GM23248 (cell line): ENCODE measurements at regions not wholly inside any gene's neighbourhood (a gene's known extent, or its start where the extent isn't known, plus 50 kb on each side); places are given as distances from the start of the nearest gene placed in this dataset.

Experiments used
- DNase-seq: peaks from one replicate; pipeline ENCODE4 v3.0.0-alpha.2; 2015
- H2AFZ ChIP-seq: fragments of 200-600 bp; sonication (generic); 2 replicates; pipeline ENCODE4 v1.6.1; 2016; ENCODE audit warnings: antibody characterized with exemption
- H3F3A ChIP-seq: fragments of 200-600 bp; sonication (generic); 2 replicates; pipeline ENCODE4 v1.6.1; 2016; ENCODE audit warnings: mild to moderate bottlenecking, antibody characterized with exemption, mixed run types; ENCODE audit not compliant: insufficient read depth
- H3K27ac ChIP-seq: fragments of 200-600 bp; sonication (generic); 2 replicates; pipeline ENCODE4 v1.5.1; 2016; ENCODE audit warnings: mild to moderate bottlenecking
- H3K27me3 ChIP-seq: fragments of 200-600 bp; sonication (generic); replicated peaks from 2 replicates; pipeline ENCODE4 v1.6.1; 2016; ENCODE audit warnings: mild to moderate bottlenecking; ENCODE audit not compliant: insufficient read depth
- H3K36me3 ChIP-seq: fragments of 200-600 bp; sonication (generic); 2 replicates; pipeline ENCODE4 v1.6.1; 2016; ENCODE audit warnings: low read depth, mild to moderate bottlenecking
- H3K4me1 ChIP-seq: fragments of 200-600 bp; sonication (generic); 2 replicates; pipeline ENCODE4 v1.6.1; 2016; ENCODE audit warnings: mild to moderate bottlenecking; ENCODE audit not compliant: insufficient read depth
- H3K4me2 ChIP-seq: fragments of 200-600 bp; sonication (generic); one replicate; pipeline ENCODE4 v1.6.1; 2016; ENCODE audit warnings: mild to moderate bottlenecking; ENCODE audit not compliant: unreplicated experiment
- H3K4me3 ChIP-seq: fragments of 200-600 bp; sonication (generic); 2 replicates; pipeline ENCODE4 v1.5.1; 2016; ENCODE audit warnings: mild to moderate bottlenecking
- H3K79me2 ChIP-seq: fragments of 200-600 bp; sonication (generic); 2 replicates; pipeline ENCODE4 v1.6.1; 2016; ENCODE audit warnings: mild to moderate bottlenecking; ENCODE audit not compliant: insufficient read depth
- H3K9ac ChIP-seq: fragments of 200-600 bp; sonication (generic); 2 replicates; pipeline ENCODE4 v1.6.1; 2016; ENCODE audit warnings: mild to moderate bottlenecking
- H3K9me2 ChIP-seq: fragments of 200-600 bp; sonication (generic); 2 replicates; pipeline ENCODE4 v1.6.1; 2016; ENCODE audit warnings: mixed run types, mild to moderate bottlenecking, moderate library complexity; ENCODE audit not compliant: insufficient read depth
- H3K9me3 ChIP-seq: fragments of 200-600 bp; sonication (generic); one replicate; pipeline ENCODE4 v1.6.1; 2017; ENCODE audit warnings: low read depth
- H4K20me1 ChIP-seq: fragments of 200-600 bp; sonication (generic); 2 replicates; pipeline ENCODE4 v1.6.0; 2016; ENCODE audit not compliant: insufficient read depth
- EZH2 ChIP-seq: fragments of 200-600 bp; sonication (generic); IDR thresholded peaks from 2 replicates; pipeline ENCODE4 v1.6.1; 2018; ENCODE audit warnings: antibody characterized with exemption, mild to moderate bottlenecking; ENCODE audit not compliant: insufficient read depth, poor library complexity, severe bottlenecking
- EZH2phosphoT487 ChIP-seq: fragments of 200-600 bp; sonication (generic); IDR thresholded peaks from 2 replicates; pipeline ENCODE4 v1.6.1; 2018; ENCODE audit warnings: antibody characterized with exemption, moderate library complexity, mild to moderate bottlenecking, low read depth; ENCODE audit not compliant: insufficient read depth
- WGBS, 2 experiments: methylation state at CpG; one replicate each; pipeline ENCODE4 v1.1.6; 2015 to 2017; ENCODE audit warnings: low lambda C conversion rate in 2 of 2, low coverage in 1 of 2; ENCODE audit errors: missing lambda C conversion rate in 2 of 2; 5-methylcytosine and 5-hydroxymethylcytosine counted together
- in situ Hi-C: fragments of 300-500 bp; cut with MboI; formaldehyde crosslinking; loops from 2 replicates; pipeline ENCODE4 v1.15.0; 2020

DNA sequence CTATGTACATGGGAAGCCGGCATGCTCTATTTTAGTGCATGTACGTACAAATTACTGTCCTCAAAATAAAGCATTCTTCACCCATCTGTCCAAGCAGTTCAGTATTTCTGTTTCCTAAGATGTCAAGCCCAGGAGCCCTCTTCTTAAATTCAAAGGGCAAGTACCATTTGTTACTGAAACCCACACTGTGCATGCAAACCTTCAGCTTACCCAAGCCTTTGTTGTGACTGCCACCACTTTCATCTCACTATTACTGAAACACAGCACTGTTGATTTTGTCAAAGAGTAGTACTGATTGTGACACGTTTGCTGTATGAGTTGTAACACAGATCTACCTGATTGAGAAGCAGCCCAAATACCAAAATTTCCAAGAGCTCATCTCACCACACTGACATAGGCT, 390.4 kb upstream of the IZUMO3 start:
- WGBS, 2 experiments, result 27 to 30% methylated on average over 3 of the region's 3 CpGs
- in situ Hi-C loops, result no loop called here
- TF ChIP-seq EZH2 (no peak), EZH2phosphoT487 (no peak)

DNA sequence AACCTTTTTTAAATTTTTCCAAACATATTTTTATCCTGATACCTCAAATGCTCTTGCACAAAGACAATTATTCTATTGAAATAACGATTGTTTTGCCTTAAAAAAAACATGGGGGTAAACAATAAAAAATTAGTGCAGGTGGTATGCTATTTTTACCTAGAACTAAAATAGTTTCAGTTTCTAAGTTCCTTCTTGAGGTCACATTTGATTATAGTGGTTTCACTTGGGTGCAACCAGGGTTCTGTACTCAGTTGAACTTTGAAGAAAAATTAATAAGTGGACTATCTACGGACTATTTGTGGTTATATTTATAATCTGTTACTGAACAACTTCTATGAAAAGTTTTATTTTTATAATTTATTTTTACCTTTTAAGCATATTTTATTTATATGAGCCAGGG, 387.1 kb upstream of the IZUMO3 start:
- Histone ChIP-seq H3K4me1 (no peaks in the 10 kb centered on the region), H3K27ac (no peak overlapping the region), H3K79me2 (no peaks in the 10 kb centered on the region), H3K4me3 (no peak overlapping the region), H3K36me3 (no peaks in the 10 kb centered on the region), H2AFZ (no peak overlapping the region), H3K27me3 (no peaks in the 10 kb centered on the region), H3F3A (no peaks in the 10 kb centered on the region), H3K9me3 (no peaks in the 10 kb centered on the region), H3K9ac (no peak overlapping the region), H4K20me1 (no peaks in the 10 kb centered on the region), H3K9me2 (no peaks in the 10 kb centered on the region), H3K4me2 (no peak overlapping the region)
- whole genome bisulfite sequencing, 2 experiments, result 9 to 12% methylated on average over 2 of the region's 2 CpGs
- DNase-seq, result no peak
- TF ChIP-seq EZH2phosphoT487 (no peak), EZH2 (no peak)
- in situ Hi-C loops, result no loop called here

More for the DNA sequence above, 390.4 kb upstream of the IZUMO3 start:
- Histone ChIP-seq H3K4me2 (no peak overlapping the region), H3F3A (no peaks in the 10 kb centered on the region), H3K79me2 (no peaks in the 10 kb centered on the region), H3K4me1 (no peaks in the 10 kb centered on the region), H2AFZ (no peak overlapping the region), H3K27ac (no peak overlapping the region), H3K9me3 (no peaks in the 10 kb centered on the region), H3K9me2 (no peaks in the 10 kb centered on the region), H3K9ac (no peak overlapping the region), H4K20me1 (no peaks in the 10 kb centered on the region), H3K4me3 (no peak overlapping the region), H3K27me3 (no peaks in the 10 kb centered on the region), H3K36me3 (no peaks in the 10 kb centered on the region)
- DNase-seq, result no peak

DNA sequence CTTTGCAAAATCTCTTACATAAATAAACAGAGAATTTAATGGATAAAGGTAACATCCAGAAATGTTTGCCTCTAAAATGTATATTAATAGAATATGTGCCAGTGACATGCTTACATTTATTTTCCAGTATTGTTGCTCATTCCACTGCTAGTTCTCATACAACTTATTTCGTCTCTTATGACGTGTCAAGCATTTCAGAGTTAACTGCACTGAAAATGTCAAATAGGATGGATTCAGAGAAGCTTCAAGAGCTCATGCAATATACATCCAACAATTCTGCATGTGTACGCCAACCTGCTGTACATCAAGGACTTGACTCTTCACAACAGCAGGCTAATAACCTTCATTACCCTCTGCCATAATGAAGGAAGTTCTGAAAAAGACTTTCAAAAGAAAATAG, 386.2 kb upstream of the IZUMO3 start:
- Histone ChIP-seq H3K9me2 (no peaks in the 10 kb centered on the region), H3K27ac (no peak overlapping the region), H4K20me1 (no peaks in the 10 kb centered on the region), H3K9ac (no peak overlapping the region), H3K79me2 (no peaks in the 10 kb centered on the region), H3F3A (no peaks in the 10 kb centered on the region), H3K4me1 (no peaks in the 10 kb centered on the region), H3K4me2 (no peak overlapping the region), H2AFZ (no peak overlapping the region), H3K36me3 (no peaks in the 10 kb centered on the region), H3K4me3 (no peak overlapping the region), H3K9me3 (no peaks in the 10 kb centered on the region), H3K27me3 (no peaks in the 10 kb centered on the region)
- WGBS, 2 experiments, result 25% methylated on average over 3 of the region's 3 CpGs
- in situ Hi-C loops, result no loop called here
- DNase-seq, result no peak
- no peak for TF ChIP-seq EZH2phosphoT487
- TF ChIP-seq EZH2, result no peak

DNA sequence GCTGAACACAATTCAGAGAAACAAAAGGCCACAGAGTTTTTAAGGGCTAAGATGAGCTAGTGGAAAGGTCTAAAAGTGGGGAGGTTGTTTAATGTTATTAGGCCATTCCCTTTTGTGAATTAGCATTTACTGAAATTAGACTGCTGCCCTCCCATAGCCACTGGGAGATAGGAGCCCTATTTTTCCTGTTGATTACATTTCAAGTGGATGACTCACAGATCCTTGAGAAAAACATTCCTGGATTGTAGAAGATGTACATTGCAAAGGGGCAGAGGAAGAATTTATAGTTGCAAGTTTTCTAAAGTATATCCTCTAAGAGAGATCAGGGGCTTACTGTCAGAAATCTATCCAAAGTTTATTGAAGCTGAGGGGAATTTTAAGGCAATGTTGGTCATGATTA, 367.1 kb upstream of the IZUMO3 start:
- no peaks in the 10 kb centered on the region for H3K4me1 ChIP-seq
- no peaks in the 10 kb centered on the region for H3F3A ChIP-seq
- no peak overlapping the region for H3K4me2 ChIP-seq
- no peaks in the 10 kb centered on the region for H4K20me1 ChIP-seq
- no peaks in the 10 kb centered on the region for H3K79me2 ChIP-seq
- H3K36me3 ChIP-seq, result no peaks in the 10 kb centered on the region
- H3K9me3 ChIP-seq, result no peaks in the 10 kb centered on the region
- H3K27me3 ChIP-seq, result no peaks in the 10 kb centered on the region
- no peak overlapping the region for H3K9ac ChIP-seq
- in situ Hi-C loops, result no loop called here
- no peak for TF ChIP-seq EZH2
- no peak for TF ChIP-seq EZH2phosphoT487
- H3K27ac ChIP-seq, result no peak overlapping the region
- H2AFZ ChIP-seq, result no peak overlapping the region
- H3K9me2 ChIP-seq, result no peaks in the 10 kb centered on the region
- no peak overlapping the region for H3K4me3 ChIP-seq
- DNase-seq, result no peak

DNA sequence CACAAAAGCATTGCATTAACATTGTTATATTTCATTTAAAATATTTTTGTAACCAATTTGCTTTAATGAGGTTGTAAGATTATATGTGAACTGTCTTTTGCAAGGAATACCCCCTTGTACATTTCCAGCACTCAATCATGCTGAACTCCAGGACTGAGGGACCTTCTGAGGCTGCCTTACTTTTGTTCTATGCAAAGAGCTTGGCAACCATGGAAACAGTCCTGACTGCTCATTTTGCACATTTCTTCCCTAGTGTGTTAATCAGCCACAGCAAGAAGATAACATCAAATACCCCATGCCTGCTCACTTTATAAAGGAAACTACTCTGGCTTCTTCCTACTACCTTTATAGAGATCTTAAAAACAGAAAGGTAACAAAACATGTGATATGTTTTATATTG, 355.6 kb upstream of the IZUMO3 start:
- no peak overlapping the region for H3K9ac ChIP-seq
- no peak overlapping the region for H3K27ac ChIP-seq
- no peaks in the 10 kb centered on the region for H3K9me2 ChIP-seq
- H3K9me3 ChIP-seq, result no peaks in the 10 kb centered on the region
- in situ Hi-C loops, result no loop called here
- TF ChIP-seq EZH2phosphoT487 (no peak), EZH2 (no peak)
- no peaks in the 10 kb centered on the region for H3K4me1 ChIP-seq
- H3K36me3 ChIP-seq, result no peaks in the 10 kb centered on the region
- no peak overlapping the region for H2AFZ ChIP-seq
- H3K4me3 ChIP-seq, result no peak overlapping the region
- no peaks in the 10 kb centered on the region for H4K20me1 ChIP-seq
- H3K79me2 ChIP-seq, result no peaks in the 10 kb centered on the region
- H3F3A ChIP-seq, result no peaks in the 10 kb centered on the region
- no peak overlapping the region for H3K4me2 ChIP-seq
- no peaks in the 10 kb centered on the region for H3K27me3 ChIP-seq
- no peak for DNase-seq
